ENCODE measurements at regions not wholly inside any gene's neighbourhood (a gene's known extent, or its start where the extent isn't known, plus 50 kb on each side); places are given as distances from the start of the nearest gene placed in this dataset.

GRCh38 chr1:170274131-170274501 is 128.4 kb downstream of the NTMT2 start:
- TF ChIP-seq, protein P1, sequence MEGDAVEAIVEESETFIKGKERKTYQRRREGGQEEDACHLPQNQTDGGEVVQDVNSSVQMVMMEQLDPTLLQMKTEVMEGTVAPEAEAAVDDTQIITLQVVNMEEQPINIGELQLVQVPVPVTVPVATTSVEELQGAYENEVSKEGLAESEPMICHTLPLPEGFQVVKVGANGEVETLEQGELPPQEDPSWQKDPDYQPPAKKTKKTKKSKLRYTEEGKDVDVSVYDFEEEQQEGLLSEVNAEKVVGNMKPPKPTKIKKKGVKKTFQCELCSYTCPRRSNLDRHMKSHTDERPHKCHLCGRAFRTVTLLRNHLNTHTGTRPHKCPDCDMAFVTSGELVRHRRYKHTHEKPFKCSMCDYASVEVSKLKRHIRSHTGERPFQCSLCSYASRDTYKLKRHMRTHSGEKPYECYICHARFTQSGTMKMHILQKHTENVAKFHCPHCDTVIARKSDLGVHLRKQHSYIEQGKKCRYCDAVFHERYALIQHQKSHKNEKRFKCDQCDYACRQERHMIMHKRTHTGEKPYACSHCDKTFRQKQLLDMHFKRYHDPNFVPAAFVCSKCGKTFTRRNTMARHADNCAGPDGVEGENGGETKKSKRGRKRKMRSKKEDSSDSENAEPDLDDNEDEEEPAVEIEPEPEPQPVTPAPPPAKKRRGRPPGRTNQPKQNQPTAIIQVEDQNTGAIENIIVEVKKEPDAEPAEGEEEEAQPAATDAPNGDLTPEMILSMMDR (optimal IDR thresholded peaks at IDR 0.05 in 1 of 3, IDR thresholded peaks at IDR 0.05 in 1 of 3, conservative IDR thresholded peaks at IDR 0.05 in 1 of 3; ENCODE audit: extremely low read depth in 1 of 3, insufficient read depth in 2 of 3, low read length in 3 of 3), result no peak
- TF ChIP-seq EZH2 (IDR thresholded peaks at IDR 0.05; ENCODE audit: low read length), result no peak

Measured in keratinocyte (primary cell).